Liver (tissue), 8 donors: ENCODE measurements at regions not wholly inside any gene's neighbourhood (a gene's known extent, or its start where the extent isn't known, plus 50 kb on each side); places are given as distances from the start of the nearest gene placed in this dataset.

Source experiments
- DNase-seq: peaks from one replicate; pipeline ENCODE4 v3.0.0-alpha.2; 2017; ENCODE audit warnings: low spot score
- H3K27ac ChIP-seq, 2 donors: one replicate each; pipeline ENCODE4 v1.7.0; 2013; ENCODE audit warnings: inconsistent platforms in 2 of 2, low read length in 2 of 2, control low read depth in 1 of 2, low read depth in 1 of 2, mild to moderate bottlenecking in 1 of 2
- H3K27me3 ChIP-seq, 4 donors: one replicate each; pipeline versions ENCODE4 v1.6.1 to v1.7.0; 2013; ENCODE audit warnings: low read length in 3 of 4, inconsistent platforms in 1 of 4, mild to moderate bottlenecking in 1 of 4, moderate library complexity in 1 of 4; ENCODE audit not compliant: control insufficient read depth in 4 of 4, insufficient read depth in 4 of 4
- H3K36me3 ChIP-seq, 4 donors: one replicate each; pipeline versions ENCODE4 v1.6.1 to v1.7.0; 2013; ENCODE audit warnings: low read length in 3 of 4, mild to moderate bottlenecking in 3 of 4, low read depth in 1 of 4, moderate library complexity in 1 of 4; ENCODE audit not compliant: control insufficient read depth in 4 of 4, insufficient read depth in 3 of 4
- H3K4me1 ChIP-seq, 4 donors: one replicate each; pipeline versions ENCODE4 v1.6.1 to v1.7.0; 2013; ENCODE audit warnings: low read length in 3 of 4, mild to moderate bottlenecking in 3 of 4, moderate library complexity in 1 of 4; ENCODE audit not compliant: control insufficient read depth in 4 of 4, insufficient read depth in 4 of 4
- H3K4me3 ChIP-seq, 3 donors: one replicate each; pipeline versions ENCODE4 v1.6.1 to v1.7.0; 2013; ENCODE audit warnings: low read length in 3 of 3, control low read depth in 1 of 3, low read depth in 1 of 3, mild to moderate bottlenecking in 1 of 3
- H3K9ac ChIP-seq, 2 donors: one replicate each; pipeline ENCODE4 v1.7.0; 2013; ENCODE audit warnings: low read length in 2 of 2, mild to moderate bottlenecking in 2 of 2, moderate library complexity in 2 of 2, control low read depth in 1 of 2, low read depth in 1 of 2
- H3K9me3 ChIP-seq, 4 donors: one replicate each; pipeline versions ENCODE4 v1.6.1 to v1.7.0; 2013; ENCODE audit warnings: low read length in 3 of 4; ENCODE audit not compliant: control insufficient read depth in 4 of 4
- EGR1 ChIP-seq, 2 donors: IDR thresholded peaks; 2 replicates each; pipeline ENCODE4 v1.6.1; 2016 to 2018; ENCODE audit warnings: antibody characterized with exemption in 2 of 2, low read depth in 2 of 2
- FOXA1 ChIP-seq: IDR thresholded peaks from 2 replicates; pipeline ENCODE4 v1.6.1; 2016; ENCODE audit warnings: antibody characterized with exemption
- FOXA2 ChIP-seq: IDR thresholded peaks from 2 replicates; pipeline ENCODE4 v1.6.1; 2016; ENCODE audit warnings: antibody characterized with exemption
- GABPA ChIP-seq, 2 donors: IDR thresholded peaks in 1 of 2; conservative IDR thresholded peaks in 1 of 2; 2 replicates each; pipeline ENCODE4 v1.6.1; 2016; ENCODE audit warnings: antibody characterized with exemption in 2 of 2, mild to moderate bottlenecking in 1 of 2, moderate library complexity in 1 of 2
- HNF4A ChIP-seq, 2 donors: conservative IDR thresholded peaks; 2 replicates each; pipeline ENCODE4 v1.6.1; 2016; ENCODE audit warnings: antibody characterized with exemption in 2 of 2, mild to moderate bottlenecking in 2 of 2
- HNF4G ChIP-seq: IDR thresholded peaks from 2 replicates; pipeline ENCODE4 v1.6.1; 2016; ENCODE audit warnings: antibody characterized with exemption
- JUND ChIP-seq, 2 donors: IDR thresholded peaks; 2 replicates each; pipeline ENCODE4 v1.6.1; 2016; ENCODE audit warnings: antibody characterized with exemption in 2 of 2
- NR2F2 ChIP-seq: IDR thresholded peaks from 2 replicates; pipeline ENCODE4 v1.6.1; 2016; ENCODE audit warnings: antibody characterized with exemption
- RAD21 ChIP-seq, 2 donors: IDR thresholded peaks; 2 replicates each; pipeline ENCODE4 v1.6.1; 2016; ENCODE audit warnings: antibody characterized with exemption in 2 of 2, mild to moderate bottlenecking in 2 of 2
- RXRA ChIP-seq, 2 donors: IDR thresholded peaks; 2 replicates each; pipeline ENCODE4 v1.6.1; 2017 to 2018; ENCODE audit warnings: antibody characterized with exemption in 2 of 2, mild to moderate bottlenecking in 1 of 2
- SP1 ChIP-seq: IDR thresholded peaks from 2 replicates; pipeline ENCODE4 v1.6.1; 2018; ENCODE audit warnings: antibody characterized with exemption, mild to moderate bottlenecking
- TAF1 ChIP-seq: conservative IDR thresholded peaks from 2 replicates; pipeline ENCODE4 v1.6.1; 2016; ENCODE audit warnings: antibody characterized with exemption, mild to moderate bottlenecking
- YY1 ChIP-seq: IDR thresholded peaks from 2 replicates; pipeline ENCODE4 v1.6.1; 2016; ENCODE audit warnings: antibody characterized with exemption, mild to moderate bottlenecking
- WGBS: extraction: QIAGEN DNeasy Blood & Tissue Kit; methylation state at CpG from one replicate; pipeline ENCODE4 v1.1.7; 2013; 5-methylcytosine and 5-hydroxymethylcytosine counted together
- TF ChIP-seq, protein P1 (sequence below): fragments of 150-350 bp; IDR thresholded peaks from 2 replicates; pipeline ENCODE4 v1.5.1; 2017; ENCODE audit warnings: improper control_type of control experiment, low read depth, low read length; ENCODE audit not compliant: missing input control
- TF ChIP-seq, protein P2 (sequence below): IDR thresholded peaks from 2 replicates; pipeline ENCODE4 v1.6.1; 2016; ENCODE audit warnings: antibody characterized with exemption, mild to moderate bottlenecking
- TF ChIP-seq, protein P3 (sequence below): IDR thresholded peaks from 2 replicates; pipeline ENCODE4 v1.6.1; 2016; ENCODE audit warnings: antibody characterized with exemption
- TF ChIP-seq, protein P4 (sequence below): IDR thresholded peaks from 2 replicates; pipeline ENCODE4 v1.6.1; 2016; ENCODE audit warnings: antibody characterized with exemption
- TF ChIP-seq, protein P5 (sequence below): IDR thresholded peaks from 2 replicates; pipeline ENCODE4 v1.6.1; 2016; ENCODE audit warnings: antibody characterized with exemption
- donor health status: healthy.
- donor health status: healthy.
- donor health status: healthy.
- donor health status: healthy.
- donor health status: healthy.

DNA sequence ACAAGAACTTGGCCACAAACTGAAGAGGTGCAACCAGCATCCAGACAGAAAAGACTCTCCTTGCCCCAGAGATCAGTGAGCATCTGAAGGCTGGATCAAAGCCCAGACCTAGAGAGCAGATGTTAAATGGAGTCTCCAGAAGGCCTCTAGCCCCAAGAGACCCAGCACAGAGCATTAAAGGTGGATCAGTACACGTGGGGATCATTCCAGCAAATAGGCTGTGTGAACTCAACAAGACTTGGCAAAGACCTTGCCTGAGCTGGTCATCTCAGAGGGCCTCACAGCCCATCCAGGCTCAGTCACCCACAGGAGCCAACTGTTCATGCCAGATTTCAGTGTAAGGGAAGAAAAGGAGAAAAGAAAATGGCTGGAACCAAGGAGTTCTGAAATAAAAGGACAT, 214.0 kb downstream of the ENC1 start:
- Histone ChIP-seq H3K27ac (no peak overlapping the region), H3K9me3 (peaks cover 0 to 2% (median 0%) of the 10 kb centered on the region in 4 donors), H3K4me1 (peaks cover 2 to 17% (median 15%) of the 10 kb centered on the region in 4 donors), H3K9ac (no peak overlapping the region), H3K27me3 (no peaks in the 10 kb centered on the region), H3K36me3 (no peaks in the 10 kb centered on the region), H3K4me3 (no peak overlapping the region)
- no peak for DNase-seq
- WGBS: 45% methylated on average over 1 of the region's 1 CpG
- TF ChIP-seq RAD21 (IDR thresholded peaks at IDR 0.05) (no peak), EGR1 (IDR thresholded peaks at IDR 0.05; ENCODE audit: low read depth in 2 of 2) (no peak), TAF1 (no peak), GABPA (IDR thresholded peaks at IDR 0.05 in 1 of 2, conservative IDR thresholded peaks at IDR 0.05 in 1 of 2) (no peak), FOXA2 (no peak), JUND (IDR thresholded peaks at IDR 0.05) (no peak), HNF4A (conservative IDR thresholded peaks at IDR 0.05) (no peak), HNF4G (no peak), NR2F2 (no peak), SP1 (no peak), YY1 (no peak)
- TF ChIP-seq, protein P1, sequence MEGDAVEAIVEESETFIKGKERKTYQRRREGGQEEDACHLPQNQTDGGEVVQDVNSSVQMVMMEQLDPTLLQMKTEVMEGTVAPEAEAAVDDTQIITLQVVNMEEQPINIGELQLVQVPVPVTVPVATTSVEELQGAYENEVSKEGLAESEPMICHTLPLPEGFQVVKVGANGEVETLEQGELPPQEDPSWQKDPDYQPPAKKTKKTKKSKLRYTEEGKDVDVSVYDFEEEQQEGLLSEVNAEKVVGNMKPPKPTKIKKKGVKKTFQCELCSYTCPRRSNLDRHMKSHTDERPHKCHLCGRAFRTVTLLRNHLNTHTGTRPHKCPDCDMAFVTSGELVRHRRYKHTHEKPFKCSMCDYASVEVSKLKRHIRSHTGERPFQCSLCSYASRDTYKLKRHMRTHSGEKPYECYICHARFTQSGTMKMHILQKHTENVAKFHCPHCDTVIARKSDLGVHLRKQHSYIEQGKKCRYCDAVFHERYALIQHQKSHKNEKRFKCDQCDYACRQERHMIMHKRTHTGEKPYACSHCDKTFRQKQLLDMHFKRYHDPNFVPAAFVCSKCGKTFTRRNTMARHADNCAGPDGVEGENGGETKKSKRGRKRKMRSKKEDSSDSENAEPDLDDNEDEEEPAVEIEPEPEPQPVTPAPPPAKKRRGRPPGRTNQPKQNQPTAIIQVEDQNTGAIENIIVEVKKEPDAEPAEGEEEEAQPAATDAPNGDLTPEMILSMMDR: no peak
- TF ChIP-seq, protein P2, sequence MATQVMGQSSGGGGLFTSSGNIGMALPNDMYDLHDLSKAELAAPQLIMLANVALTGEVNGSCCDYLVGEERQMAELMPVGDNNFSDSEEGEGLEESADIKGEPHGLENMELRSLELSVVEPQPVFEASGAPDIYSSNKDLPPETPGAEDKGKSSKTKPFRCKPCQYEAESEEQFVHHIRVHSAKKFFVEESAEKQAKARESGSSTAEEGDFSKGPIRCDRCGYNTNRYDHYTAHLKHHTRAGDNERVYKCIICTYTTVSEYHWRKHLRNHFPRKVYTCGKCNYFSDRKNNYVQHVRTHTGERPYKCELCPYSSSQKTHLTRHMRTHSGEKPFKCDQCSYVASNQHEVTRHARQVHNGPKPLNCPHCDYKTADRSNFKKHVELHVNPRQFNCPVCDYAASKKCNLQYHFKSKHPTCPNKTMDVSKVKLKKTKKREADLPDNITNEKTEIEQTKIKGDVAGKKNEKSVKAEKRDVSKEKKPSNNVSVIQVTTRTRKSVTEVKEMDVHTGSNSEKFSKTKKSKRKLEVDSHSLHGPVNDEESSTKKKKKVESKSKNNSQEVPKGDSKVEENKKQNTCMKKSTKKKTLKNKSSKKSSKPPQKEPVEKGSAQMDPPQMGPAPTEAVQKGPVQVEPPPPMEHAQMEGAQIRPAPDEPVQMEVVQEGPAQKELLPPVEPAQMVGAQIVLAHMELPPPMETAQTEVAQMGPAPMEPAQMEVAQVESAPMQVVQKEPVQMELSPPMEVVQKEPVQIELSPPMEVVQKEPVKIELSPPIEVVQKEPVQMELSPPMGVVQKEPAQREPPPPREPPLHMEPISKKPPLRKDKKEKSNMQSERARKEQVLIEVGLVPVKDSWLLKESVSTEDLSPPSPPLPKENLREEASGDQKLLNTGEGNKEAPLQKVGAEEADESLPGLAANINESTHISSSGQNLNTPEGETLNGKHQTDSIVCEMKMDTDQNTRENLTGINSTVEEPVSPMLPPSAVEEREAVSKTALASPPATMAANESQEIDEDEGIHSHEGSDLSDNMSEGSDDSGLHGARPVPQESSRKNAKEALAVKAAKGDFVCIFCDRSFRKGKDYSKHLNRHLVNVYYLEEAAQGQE: no peak
- TF ChIP-seq, protein P3, sequence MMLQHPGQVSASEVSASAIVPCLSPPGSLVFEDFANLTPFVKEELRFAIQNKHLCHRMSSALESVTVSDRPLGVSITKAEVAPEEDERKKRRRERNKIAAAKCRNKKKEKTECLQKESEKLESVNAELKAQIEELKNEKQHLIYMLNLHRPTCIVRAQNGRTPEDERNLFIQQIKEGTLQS: no peak

DNA sequence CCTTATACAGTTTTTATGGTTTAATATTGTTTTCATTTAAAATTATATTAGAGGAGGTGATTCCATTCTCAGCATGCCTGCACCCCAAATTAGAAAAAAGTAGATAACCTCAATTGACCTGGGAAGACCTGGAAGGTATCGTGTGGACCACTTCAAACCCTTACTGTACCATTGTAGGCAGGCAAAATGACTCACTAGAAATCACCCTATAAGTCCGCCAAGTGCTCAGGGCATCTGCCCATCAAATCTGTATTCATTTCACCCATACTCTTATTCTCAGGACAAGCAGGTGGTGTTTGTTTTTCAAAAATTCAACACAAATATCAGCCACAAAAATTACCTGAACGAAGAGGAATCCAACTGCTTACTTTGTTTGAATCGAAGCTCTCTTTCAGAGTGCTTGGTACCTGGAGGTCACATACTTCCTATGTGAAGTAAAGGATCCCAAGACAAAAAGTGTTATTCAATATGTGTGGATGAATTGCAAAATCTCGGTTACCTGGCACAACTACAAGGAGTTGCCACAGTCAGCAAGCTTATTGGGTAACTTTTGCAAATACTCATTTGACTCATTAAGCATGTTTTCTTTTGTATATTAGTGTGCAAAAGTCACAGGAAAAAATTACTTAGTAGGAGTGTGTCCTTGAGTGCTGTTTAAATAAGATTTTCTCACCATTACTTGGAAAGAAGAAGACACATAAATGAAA, 216.2 kb downstream of the ENC1 start:
- DNase-seq: no peak

More for the DNA sequence above, 216.2 kb downstream of the ENC1 start:
- peaks cover 1 to 23% (median 18%) of the 10 kb centered on the region in 4 donors for H3K4me1 ChIP-seq
- no peaks in the 10 kb centered on the region for H3K36me3 ChIP-seq
- 56% methylated on average over 5 of the region's 5 CpGs for WGBS
- TF ChIP-seq, protein P4, sequence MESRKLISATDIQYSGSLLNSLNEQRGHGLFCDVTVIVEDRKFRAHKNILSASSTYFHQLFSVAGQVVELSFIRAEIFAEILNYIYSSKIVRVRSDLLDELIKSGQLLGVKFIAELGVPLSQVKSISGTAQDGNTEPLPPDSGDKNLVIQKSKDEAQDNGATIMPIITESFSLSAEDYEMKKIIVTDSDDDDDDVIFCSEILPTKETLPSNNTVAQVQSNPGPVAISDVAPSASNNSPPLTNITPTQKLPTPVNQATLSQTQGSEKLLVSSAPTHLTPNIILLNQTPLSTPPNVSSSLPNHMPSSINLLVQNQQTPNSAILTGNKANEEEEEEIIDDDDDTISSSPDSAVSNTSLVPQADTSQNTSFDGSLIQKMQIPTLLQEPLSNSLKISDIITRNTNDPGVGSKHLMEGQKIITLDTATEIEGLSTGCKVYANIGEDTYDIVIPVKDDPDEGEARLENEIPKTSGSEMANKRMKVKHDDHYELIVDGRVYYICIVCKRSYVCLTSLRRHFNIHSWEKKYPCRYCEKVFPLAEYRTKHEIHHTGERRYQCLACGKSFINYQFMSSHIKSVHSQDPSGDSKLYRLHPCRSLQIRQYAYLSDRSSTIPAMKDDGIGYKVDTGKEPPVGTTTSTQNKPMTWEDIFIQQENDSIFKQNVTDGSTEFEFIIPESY: peak; percentile 54
- TF ChIP-seq EGR1 (IDR thresholded peaks at IDR 0.05; ENCODE audit: low read depth in 2 of 2): peak in 1 of 2 donors; percentile 61
- TF ChIP-seq, protein P5, sequence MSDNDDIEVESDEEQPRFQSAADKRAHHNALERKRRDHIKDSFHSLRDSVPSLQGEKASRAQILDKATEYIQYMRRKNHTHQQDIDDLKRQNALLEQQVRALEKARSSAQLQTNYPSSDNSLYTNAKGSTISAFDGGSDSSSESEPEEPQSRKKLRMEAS: peak; percentile 54
- TF ChIP-seq JUND (IDR thresholded peaks at IDR 0.05): peak; percentile 39 to 65
- peak; percentile 45 to 75 for TF ChIP-seq HNF4A (conservative IDR thresholded peaks at IDR 0.05)
- TF ChIP-seq YY1: peak; percentile 19
- no peak for TF ChIP-seq NR2F2
- peak; percentile 49 for TF ChIP-seq FOXA1
- TF ChIP-seq, protein P3: no peak
- TF ChIP-seq RXRA (IDR thresholded peaks at IDR 0.05): peak; percentile 52 to 84
- TF ChIP-seq, protein P1: no peak
- peak; percentile 54 for TF ChIP-seq FOXA2
- TF ChIP-seq RAD21 (IDR thresholded peaks at IDR 0.05): peak; percentile 46 to 54
- H3K4me3 ChIP-seq: no peak overlapping the region
- H3K9me3 ChIP-seq: peaks cover 0 to 2% (median 0%) of the 10 kb centered on the region in 4 donors
- peak overlapping the region; percentile 5 to 38 for H3K27ac ChIP-seq
- H3K9ac ChIP-seq: no peak overlapping the region
- H3K27me3 ChIP-seq: no peaks in the 10 kb centered on the region
